ENCODE measurements at regions not wholly inside any gene's neighbourhood (a gene's known extent, or its start where the extent isn't known, plus 50 kb on each side); places are given as distances from the start of the nearest gene placed in this dataset.

GRCh38 chr11:70580036-70580805 is 181.9 kb downstream of the CTTN start:
- H3K27me3 Mint-ChIP-seq, result peaks cover 0 to under 1% of the 10 kb centered on the region in 2 donors
- no peak overlapping the region for H3K27ac Mint-ChIP-seq

DNA sequence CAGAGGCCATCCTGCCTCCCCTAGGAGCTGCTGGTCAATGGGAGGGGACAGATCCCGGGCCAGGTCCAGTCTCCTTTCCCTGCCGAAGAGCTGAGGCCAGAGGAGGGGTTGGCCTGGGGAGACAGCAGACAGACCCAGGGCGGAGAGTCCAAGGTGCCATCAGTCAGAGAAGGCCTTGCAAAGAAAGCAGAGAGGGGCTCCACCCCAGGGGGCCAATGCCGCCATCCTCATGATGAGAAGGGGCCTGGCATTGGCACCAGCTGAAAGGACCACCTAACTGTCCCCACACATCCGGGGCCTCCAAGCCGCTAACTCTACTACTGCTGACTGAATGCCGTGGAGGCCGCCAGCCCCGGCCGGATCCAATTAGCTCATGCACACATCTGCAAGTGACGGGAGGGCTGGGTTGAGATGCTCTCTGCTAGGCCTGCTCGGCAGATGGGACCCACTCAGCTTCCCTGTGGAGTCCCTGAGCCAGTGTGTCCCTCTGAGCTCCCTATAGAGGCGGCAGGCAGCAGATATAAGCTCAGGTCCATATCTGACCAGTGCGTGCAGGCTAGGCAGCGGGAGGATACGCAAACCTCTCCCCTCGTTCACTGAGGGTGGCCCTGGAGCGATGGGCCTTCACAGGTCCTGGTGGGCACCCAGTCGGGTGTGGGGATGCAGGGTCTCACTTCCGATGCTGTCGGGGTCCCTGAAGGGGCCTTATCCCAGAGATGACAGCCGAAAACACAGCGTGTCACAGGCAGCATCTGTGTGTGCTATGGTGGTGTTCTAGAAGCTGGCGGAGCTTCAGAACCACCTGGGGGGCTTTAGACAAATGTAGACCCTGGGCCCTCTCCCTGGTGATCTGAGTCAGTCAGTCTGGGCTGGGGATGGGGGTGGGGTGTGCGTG is 183.9 kb downstream of the CTTN start:
- no peak for DNase-seq
- no peaks in the 10 kb centered on the region for H3K4me1 Mint-ChIP-seq
- no peak overlapping the region for H3K4me3 Mint-ChIP-seq
- H3K9me3 Mint-ChIP-seq, result no peaks in the 10 kb centered on the region
- peaks cover 11 to 16% of the 10 kb centered on the region in 2 donors for H3K27me3 Mint-ChIP-seq
- no peak for ATAC-seq (replicated peaks)
- H3K27ac Mint-ChIP-seq, result no peak overlapping the region
- H3K36me3 Mint-ChIP-seq, result no peaks in the 10 kb centered on the region

More at GRCh38 chr11:70580036-70580805, 181.9 kb downstream of the CTTN start:
- DNase-seq, result no peak
- H3K4me3 Mint-ChIP-seq, result no peak overlapping the region
- H3K4me1 Mint-ChIP-seq, result no peaks in the 10 kb centered on the region
- no peak for ATAC-seq (replicated peaks)
- H3K9me3 Mint-ChIP-seq, result no peaks in the 10 kb centered on the region
- no peaks in the 10 kb centered on the region for H3K36me3 Mint-ChIP-seq

GRCh38 chr11:70582886-70583641 is 184.7 kb downstream of the CTTN start:
- Mint-ChIP-seq H3K36me3 (no peaks in the 10 kb centered on the region), H3K4me3 (no peak overlapping the region), H3K9me3 (no peaks in the 10 kb centered on the region), H3K27ac (no peak overlapping the region), H3K4me1 (no peaks in the 10 kb centered on the region), H3K27me3 (peaks cover 11 to 17% of the 10 kb centered on the region in 2 donors)
- DNase-seq (no peak), ATAC-seq (replicated peaks) (no peak)

DNA sequence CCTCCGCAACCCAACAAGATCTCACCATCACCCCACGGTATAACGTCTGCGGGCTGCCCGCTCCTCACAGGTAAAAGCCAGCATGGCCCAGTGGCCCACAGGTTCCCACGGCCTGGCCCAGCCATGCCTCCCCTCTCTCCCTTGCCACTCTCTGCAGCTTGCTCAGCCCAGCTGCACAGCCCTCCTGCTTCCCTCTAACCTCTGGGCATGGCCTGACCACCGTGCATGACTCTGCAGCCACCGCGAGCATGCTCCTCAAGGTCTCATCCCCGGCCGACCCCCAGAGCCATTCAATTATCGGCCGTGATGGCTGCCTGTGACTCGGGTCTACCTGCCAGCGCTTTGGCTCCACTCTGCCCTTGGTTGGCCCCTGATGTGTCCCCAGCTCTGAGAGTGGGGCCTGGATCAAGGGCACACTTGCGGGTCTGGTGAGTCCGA is 185.5 kb downstream of the CTTN start:
- no peak overlapping the region for H3K27ac Mint-ChIP-seq
- no peak overlapping the region for H3K4me3 Mint-ChIP-seq
- H3K27me3 Mint-ChIP-seq, result peaks cover 14 to 17% of the 10 kb centered on the region in 2 donors
- DNase-seq (no peak), ATAC-seq (replicated peaks) (no peak)
- no peaks in the 10 kb centered on the region for H3K9me3 Mint-ChIP-seq
- H3K36me3 Mint-ChIP-seq, result no peaks in the 10 kb centered on the region
- no peaks in the 10 kb centered on the region for H3K4me1 Mint-ChIP-seq

DNA sequence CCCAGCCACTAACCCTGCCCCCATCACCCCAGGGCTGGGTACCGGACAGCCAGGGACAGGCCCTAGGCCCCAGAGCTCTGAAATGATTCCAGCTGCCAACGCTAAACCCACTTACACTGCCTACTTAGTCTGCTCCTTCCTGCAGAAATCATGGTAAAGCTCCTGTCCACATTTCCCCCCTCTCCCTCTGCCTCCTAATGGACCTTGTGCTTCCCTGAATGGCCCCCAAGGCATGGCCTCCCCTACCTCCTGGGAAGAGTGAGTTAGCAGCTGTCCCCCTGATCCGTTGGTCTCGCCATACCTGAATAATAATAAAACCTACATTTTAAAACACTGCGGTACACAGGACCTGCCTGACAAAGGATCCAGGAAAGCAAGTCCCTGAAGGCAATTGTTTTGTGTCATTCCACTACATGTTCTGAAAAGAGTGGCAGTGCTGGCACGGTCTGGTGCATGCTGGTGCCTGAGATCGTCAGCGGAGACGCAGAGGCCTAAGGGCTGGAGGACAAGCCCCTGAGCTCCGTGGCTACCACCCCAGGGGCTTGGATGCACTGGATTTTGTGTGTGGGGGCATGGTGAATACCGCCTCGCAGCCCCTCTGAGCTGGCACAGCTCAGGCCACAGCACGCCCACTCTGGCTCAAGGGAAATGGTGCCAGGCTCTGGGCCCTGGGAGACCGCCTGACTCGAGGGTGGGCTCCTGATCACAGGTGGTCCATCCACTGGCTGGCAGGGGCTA is 186.3 kb downstream of the CTTN start:
- DNase-seq (no peak), ATAC-seq (replicated peaks) (no peak)
- H3K4me3 Mint-ChIP-seq, result no peak overlapping the region
- no peaks in the 10 kb centered on the region for H3K9me3 Mint-ChIP-seq
- no peaks in the 10 kb centered on the region for H3K4me1 Mint-ChIP-seq
- H3K27ac Mint-ChIP-seq, result no peak overlapping the region
- H3K27me3 Mint-ChIP-seq, result peaks cover 17% of the 10 kb centered on the region in 2 donors
- H3K36me3 Mint-ChIP-seq, result no peaks in the 10 kb centered on the region

GRCh38 chr11:70585236-70585545 is 186.9 kb downstream of the CTTN start:
- no peak overlapping the region for H3K4me3 Mint-ChIP-seq
- H3K4me1 Mint-ChIP-seq, result no peaks in the 10 kb centered on the region
- H3K9me3 Mint-ChIP-seq, result no peaks in the 10 kb centered on the region
- no peak for ATAC-seq (replicated peaks)
- no peaks in the 10 kb centered on the region for H3K36me3 Mint-ChIP-seq
- no peak overlapping the region for H3K27ac Mint-ChIP-seq
- DNase-seq, result no peak
- peaks cover 17 to 18% of the 10 kb centered on the region in 2 donors for H3K27me3 Mint-ChIP-seq

DNA sequence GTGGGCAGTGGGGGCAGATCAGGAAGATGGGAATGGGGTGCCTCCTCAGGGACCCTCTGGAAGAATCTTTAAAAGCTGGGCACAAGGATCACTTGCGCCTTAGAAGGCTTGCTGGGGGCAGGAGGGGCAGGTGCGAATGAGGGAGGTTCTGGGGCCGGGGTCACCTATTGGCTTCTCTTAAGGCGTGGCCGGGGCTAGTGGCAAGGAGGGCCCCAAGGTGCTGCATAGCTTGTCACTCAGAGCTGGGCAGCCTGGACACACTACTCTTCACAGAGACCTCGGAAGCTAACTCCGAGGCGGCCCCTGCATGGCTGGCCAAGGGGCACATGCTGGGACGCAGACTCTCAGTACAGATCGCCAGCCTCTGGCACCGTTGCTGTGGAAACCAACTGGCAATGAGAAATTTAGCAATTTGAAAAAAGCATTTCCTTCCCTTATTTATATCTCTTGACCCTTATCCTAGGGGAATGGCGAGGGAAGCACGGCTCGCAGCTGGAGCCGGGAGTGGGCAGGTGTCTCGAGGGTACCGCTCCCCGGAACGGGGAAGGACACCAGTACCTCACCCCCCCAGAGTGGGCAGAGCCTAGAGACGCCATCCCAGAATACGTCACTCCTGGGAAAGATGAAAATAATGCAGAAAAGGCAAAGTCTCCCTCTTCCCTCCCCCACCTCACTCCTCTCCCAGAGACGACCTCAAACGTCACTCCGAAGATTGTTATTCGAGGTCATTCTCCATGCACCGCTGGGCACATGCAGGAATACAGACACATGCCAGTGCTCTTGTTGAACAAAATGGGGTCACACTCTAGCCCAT is 188.1 kb downstream of the CTTN start:
- DNase-seq (no peak), ATAC-seq (replicated peaks) (no peak)
- Mint-ChIP-seq H3K36me3 (no peaks in the 10 kb centered on the region), H3K9me3 (no peaks in the 10 kb centered on the region), H3K4me1 (no peaks in the 10 kb centered on the region), H3K27ac (no peak overlapping the region), H3K4me3 (no peak overlapping the region), H3K27me3 (peaks cover 18 to 24% of the 10 kb centered on the region in 2 donors)

- H3K27ac Mint-ChIP-seq, result no peak overlapping the region
- H3K9me3 Mint-ChIP-seq, result no peaks in the 10 kb centered on the region
- no peak for ATAC-seq (replicated peaks)
Measured at GRCh38 chr11:70587075-70587389, 188.7 kb downstream of the CTTN start.

GRCh38 chr11:70590356-70590991 is 192.1 kb downstream of the CTTN start:
- Mint-ChIP-seq H3K4me3 (no peak overlapping the region), H3K4me1 (no peaks in the 10 kb centered on the region), H3K9me3 (no peaks in the 10 kb centered on the region), H3K27ac (no peak overlapping the region), H3K27me3 (peaks cover 15 to 22% of the 10 kb centered on the region in 2 donors), H3K36me3 (no peaks in the 10 kb centered on the region)
- ATAC-seq (replicated peaks), result no peak
- DNase-seq, result no peak

More at GRCh38 chr11:70587075-70587389, 188.7 kb downstream of the CTTN start:
- Mint-ChIP-seq H3K4me3 (no peak overlapping the region), H3K4me1 (no peaks in the 10 kb centered on the region), H3K27me3 (peaks cover 18 to 24% of the 10 kb centered on the region in 2 donors), H3K36me3 (no peaks in the 10 kb centered on the region)
- DNase-seq, result no peak

DNA sequence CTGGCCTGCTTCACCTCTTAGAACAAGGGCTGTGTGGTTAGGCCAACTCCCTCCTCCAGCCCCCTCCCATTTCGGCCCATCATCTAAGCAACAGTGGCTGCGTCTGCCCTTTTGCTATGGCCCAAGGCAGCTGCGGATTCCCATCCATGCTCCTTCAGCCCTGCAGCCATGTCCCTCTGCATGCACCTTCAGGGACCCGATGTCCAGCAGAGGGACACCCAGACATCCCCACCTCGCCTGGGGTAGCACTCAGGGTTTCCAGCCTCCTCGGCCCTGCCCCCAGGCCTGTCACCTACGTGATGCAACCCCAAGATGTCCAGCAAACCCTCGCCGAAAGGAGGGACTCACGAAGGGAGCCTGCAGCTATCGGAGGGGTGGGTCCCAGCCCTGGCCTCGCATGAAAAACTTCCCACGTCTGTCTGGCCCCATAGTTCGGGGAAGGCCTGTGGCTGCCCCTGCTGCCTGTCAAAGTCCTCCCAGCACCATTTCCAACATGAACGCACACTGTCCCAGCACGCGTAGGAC is 194.4 kb downstream of the CTTN start:
- ATAC-seq (replicated peaks) (no peak), DNase-seq (no peak)
- peaks cover 14 to 20% of the 10 kb centered on the region in 2 donors for H3K27me3 Mint-ChIP-seq
- no peak overlapping the region for H3K4me3 Mint-ChIP-seq
- no peak overlapping the region for H3K27ac Mint-ChIP-seq
- no peaks in the 10 kb centered on the region for H3K36me3 Mint-ChIP-seq
- no peaks in the 10 kb centered on the region for H3K4me1 Mint-ChIP-seq
- H3K9me3 Mint-ChIP-seq, result no peaks in the 10 kb centered on the region

DNA sequence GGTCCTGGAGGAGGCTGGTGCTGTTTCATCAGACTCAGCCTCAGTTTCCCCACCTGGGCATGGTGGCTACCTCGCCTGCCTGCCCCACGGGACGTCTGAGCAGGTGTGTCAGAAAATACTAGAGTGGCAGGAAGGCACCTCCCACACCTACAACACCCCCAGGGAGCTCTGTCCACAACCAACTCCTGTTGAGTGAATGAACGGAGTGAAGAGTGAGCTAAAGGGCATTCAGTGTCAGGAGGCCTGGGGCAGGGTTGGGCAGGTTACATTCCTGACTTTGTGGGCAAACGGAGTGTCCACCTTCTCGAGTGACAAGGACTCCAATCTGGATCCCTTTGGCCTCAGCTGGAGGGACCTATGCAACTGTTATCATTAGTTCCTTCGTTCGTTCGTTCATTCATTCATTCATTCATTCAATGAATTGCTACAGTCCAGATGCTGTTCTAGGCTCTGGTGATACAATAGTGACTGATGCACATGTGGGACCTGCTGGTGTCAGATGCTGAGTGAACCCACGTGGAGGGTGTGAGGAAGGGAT is 195.2 kb downstream of the CTTN start:
- no peak overlapping the region for H3K4me3 Mint-ChIP-seq
- no peaks in the 10 kb centered on the region for H3K4me1 Mint-ChIP-seq
- no peak overlapping the region for H3K27ac Mint-ChIP-seq
- no peak for DNase-seq
- peaks cover 15 to 20% of the 10 kb centered on the region in 2 donors for H3K27me3 Mint-ChIP-seq
- H3K36me3 Mint-ChIP-seq, result no peaks in the 10 kb centered on the region
- H3K9me3 Mint-ChIP-seq, result no peaks in the 10 kb centered on the region
- no peak for ATAC-seq (replicated peaks)

DNA sequence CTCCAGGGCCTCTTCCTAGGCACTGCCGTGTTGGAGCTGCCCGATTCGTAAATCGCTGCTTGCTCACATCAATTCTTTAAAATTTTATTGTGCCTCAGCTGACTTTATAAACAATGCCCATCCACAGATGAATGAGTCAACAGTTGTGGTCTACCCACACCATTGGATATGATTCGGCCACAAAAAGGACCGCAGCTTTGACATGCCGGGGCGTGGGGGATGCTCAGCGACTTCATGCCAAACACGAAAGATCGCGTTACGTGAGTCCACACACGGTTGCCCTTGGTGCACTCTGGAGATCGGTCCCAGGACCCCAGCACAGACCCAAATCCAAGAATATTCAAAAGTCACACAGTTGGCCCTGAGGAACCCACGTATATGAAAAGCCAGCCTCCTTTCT is 195.7 kb downstream of the CTTN start:
- Mint-ChIP-seq H3K4me3 (no peak overlapping the region), H3K4me1 (no peaks in the 10 kb centered on the region), H3K36me3 (no peaks in the 10 kb centered on the region), H3K9me3 (no peaks in the 10 kb centered on the region), H3K27ac (no peak overlapping the region), H3K27me3 (peaks cover 15 to 20% of the 10 kb centered on the region in 2 donors)
- ATAC-seq (replicated peaks), result no peak
- DNase-seq, result no peak

All from stimulated activated naive B cell treated with anti-CD40 and anti-IgM and Interleukin-4, amounts not matched to agents 10 μg/mL and 1 μg/mL and 100 μg/mL, for 72 hours (primary cell).